Liver (tissue), 8 donors: ENCODE measurements at regions not wholly inside any gene's neighbourhood (a gene's known extent, or its start where the extent isn't known, plus 50 kb on each side); places are given as distances from the start of the nearest gene placed in this dataset.

Source experiments
- DNase-seq: peaks from one replicate; pipeline ENCODE4 v3.0.0-alpha.2; 2017; ENCODE audit warnings: low spot score
- H3K27ac ChIP-seq, 2 donors: one replicate each; pipeline ENCODE4 v1.7.0; 2013; ENCODE audit warnings: inconsistent platforms in 2 of 2, low read length in 2 of 2, control low read depth in 1 of 2, low read depth in 1 of 2, mild to moderate bottlenecking in 1 of 2
- H3K27me3 ChIP-seq, 4 donors: one replicate each; pipeline versions ENCODE4 v1.6.1 to v1.7.0; 2013; ENCODE audit warnings: low read length in 3 of 4, inconsistent platforms in 1 of 4, mild to moderate bottlenecking in 1 of 4, moderate library complexity in 1 of 4; ENCODE audit not compliant: control insufficient read depth in 4 of 4, insufficient read depth in 4 of 4
- H3K36me3 ChIP-seq, 4 donors: one replicate each; pipeline versions ENCODE4 v1.6.1 to v1.7.0; 2013; ENCODE audit warnings: low read length in 3 of 4, mild to moderate bottlenecking in 3 of 4, low read depth in 1 of 4, moderate library complexity in 1 of 4; ENCODE audit not compliant: control insufficient read depth in 4 of 4, insufficient read depth in 3 of 4
- H3K4me1 ChIP-seq, 4 donors: one replicate each; pipeline versions ENCODE4 v1.6.1 to v1.7.0; 2013; ENCODE audit warnings: low read length in 3 of 4, mild to moderate bottlenecking in 3 of 4, moderate library complexity in 1 of 4; ENCODE audit not compliant: control insufficient read depth in 4 of 4, insufficient read depth in 4 of 4
- H3K4me3 ChIP-seq, 3 donors: one replicate each; pipeline versions ENCODE4 v1.6.1 to v1.7.0; 2013; ENCODE audit warnings: low read length in 3 of 3, control low read depth in 1 of 3, low read depth in 1 of 3, mild to moderate bottlenecking in 1 of 3
- H3K9ac ChIP-seq, 2 donors: one replicate each; pipeline ENCODE4 v1.7.0; 2013; ENCODE audit warnings: low read length in 2 of 2, mild to moderate bottlenecking in 2 of 2, moderate library complexity in 2 of 2, control low read depth in 1 of 2, low read depth in 1 of 2
- H3K9me3 ChIP-seq, 4 donors: one replicate each; pipeline versions ENCODE4 v1.6.1 to v1.7.0; 2013; ENCODE audit warnings: low read length in 3 of 4; ENCODE audit not compliant: control insufficient read depth in 4 of 4
- CTCF ChIP-seq: fragments of 150-350 bp; IDR thresholded peaks from 2 replicates; pipeline ENCODE4 v1.5.1; 2017; ENCODE audit warnings: improper control_type of control experiment, low read depth, low read length; ENCODE audit not compliant: missing input control
- EGR1 ChIP-seq, 2 donors: IDR thresholded peaks; 2 replicates each; pipeline ENCODE4 v1.6.1; 2016 to 2018; ENCODE audit warnings: antibody characterized with exemption in 2 of 2, low read depth in 2 of 2
- FOXA1 ChIP-seq: IDR thresholded peaks from 2 replicates; pipeline ENCODE4 v1.6.1; 2016; ENCODE audit warnings: antibody characterized with exemption
- FOXA2 ChIP-seq: IDR thresholded peaks from 2 replicates; pipeline ENCODE4 v1.6.1; 2016; ENCODE audit warnings: antibody characterized with exemption
- GABPA ChIP-seq, 2 donors: IDR thresholded peaks in 1 of 2; conservative IDR thresholded peaks in 1 of 2; 2 replicates each; pipeline ENCODE4 v1.6.1; 2016; ENCODE audit warnings: antibody characterized with exemption in 2 of 2, mild to moderate bottlenecking in 1 of 2, moderate library complexity in 1 of 2
- HNF4A ChIP-seq, 2 donors: conservative IDR thresholded peaks; 2 replicates each; pipeline ENCODE4 v1.6.1; 2016; ENCODE audit warnings: antibody characterized with exemption in 2 of 2, mild to moderate bottlenecking in 2 of 2
- HNF4G ChIP-seq: IDR thresholded peaks from 2 replicates; pipeline ENCODE4 v1.6.1; 2016; ENCODE audit warnings: antibody characterized with exemption
- JUND ChIP-seq, 2 donors: IDR thresholded peaks; 2 replicates each; pipeline ENCODE4 v1.6.1; 2016; ENCODE audit warnings: antibody characterized with exemption in 2 of 2
- NR2F2 ChIP-seq: IDR thresholded peaks from 2 replicates; pipeline ENCODE4 v1.6.1; 2016; ENCODE audit warnings: antibody characterized with exemption
- RAD21 ChIP-seq, 2 donors: IDR thresholded peaks; 2 replicates each; pipeline ENCODE4 v1.6.1; 2016; ENCODE audit warnings: antibody characterized with exemption in 2 of 2, mild to moderate bottlenecking in 2 of 2
- REST ChIP-seq: IDR thresholded peaks from 2 replicates; pipeline ENCODE4 v1.6.1; 2016; ENCODE audit warnings: antibody characterized with exemption, mild to moderate bottlenecking
- RXRA ChIP-seq, 2 donors: IDR thresholded peaks; 2 replicates each; pipeline ENCODE4 v1.6.1; 2017 to 2018; ENCODE audit warnings: antibody characterized with exemption in 2 of 2, mild to moderate bottlenecking in 1 of 2
- TAF1 ChIP-seq: conservative IDR thresholded peaks from 2 replicates; pipeline ENCODE4 v1.6.1; 2016; ENCODE audit warnings: antibody characterized with exemption, mild to moderate bottlenecking
- YY1 ChIP-seq: IDR thresholded peaks from 2 replicates; pipeline ENCODE4 v1.6.1; 2016; ENCODE audit warnings: antibody characterized with exemption, mild to moderate bottlenecking
- ZBTB33 ChIP-seq: IDR thresholded peaks from 2 replicates; pipeline ENCODE4 v1.6.1; 2016; ENCODE audit warnings: antibody characterized with exemption
- WGBS: extraction: QIAGEN DNeasy Blood & Tissue Kit; methylation state at CpG from one replicate; pipeline ENCODE4 v1.1.7; 2013; 5-methylcytosine and 5-hydroxymethylcytosine counted together
- TF ChIP-seq, protein P1 (sequence below): IDR thresholded peaks from 2 replicates; pipeline ENCODE4 v1.6.1; 2016; ENCODE audit warnings: antibody characterized with exemption
- TF ChIP-seq, protein P2 (sequence below): IDR thresholded peaks from 2 replicates; pipeline ENCODE4 v1.6.1; 2016; ENCODE audit warnings: antibody characterized with exemption
- donor health status: healthy.
- donor health status: healthy.
- donor health status: healthy.
- donor health status: healthy.
- donor health status: healthy.

- DNase-seq: no peak
- H3K27me3 ChIP-seq: no peaks in the 10 kb centered on the region
- no peak overlapping the region for H3K4me3 ChIP-seq
- no peak for TF ChIP-seq FOXA2
- no peak for TF ChIP-seq YY1
- TF ChIP-seq REST: no peak
- no peak for TF ChIP-seq ZBTB33
- no peak for TF ChIP-seq JUND (IDR thresholded peaks at IDR 0.05)
- no peak for TF ChIP-seq HNF4G
- no peak for TF ChIP-seq RAD21 (IDR thresholded peaks at IDR 0.05)
- TF ChIP-seq HNF4A (conservative IDR thresholded peaks at IDR 0.05): no peak
- no peak for TF ChIP-seq RXRA (IDR thresholded peaks at IDR 0.05)
- TF ChIP-seq GABPA (IDR thresholded peaks at IDR 0.05 in 1 of 2, conservative IDR thresholded peaks at IDR 0.05 in 1 of 2): no peak
- TF ChIP-seq EGR1 (IDR thresholded peaks at IDR 0.05; ENCODE audit: low read depth in 2 of 2): no peak
- TF ChIP-seq NR2F2: no peak
- TF ChIP-seq, protein P1, sequence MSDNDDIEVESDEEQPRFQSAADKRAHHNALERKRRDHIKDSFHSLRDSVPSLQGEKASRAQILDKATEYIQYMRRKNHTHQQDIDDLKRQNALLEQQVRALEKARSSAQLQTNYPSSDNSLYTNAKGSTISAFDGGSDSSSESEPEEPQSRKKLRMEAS: no peak
- no peak for TF ChIP-seq FOXA1
- WGBS: 58% methylated on average over 6 of the region's 6 CpGs
- H3K27ac ChIP-seq: no peak overlapping the region
- no peaks in the 10 kb centered on the region for H3K9me3 ChIP-seq
- no peaks in the 10 kb centered on the region for H3K4me1 ChIP-seq
- no peaks in the 10 kb centered on the region for H3K36me3 ChIP-seq
- H3K9ac ChIP-seq: no peak overlapping the region
These were observed 189.7 kb upstream of the JAG1 start for GRCh38 chr20:10863337-10864060.

GRCh38 chr20:10864076-10864672, 190.4 kb upstream of the JAG1 start:
- 46% methylated on average over 8 of the region's 8 CpGs for WGBS
- H3K4me1 ChIP-seq: no peaks in the 10 kb centered on the region
- DNase-seq: no peak
- no peaks in the 10 kb centered on the region for H3K9me3 ChIP-seq
- TF ChIP-seq, protein P2, sequence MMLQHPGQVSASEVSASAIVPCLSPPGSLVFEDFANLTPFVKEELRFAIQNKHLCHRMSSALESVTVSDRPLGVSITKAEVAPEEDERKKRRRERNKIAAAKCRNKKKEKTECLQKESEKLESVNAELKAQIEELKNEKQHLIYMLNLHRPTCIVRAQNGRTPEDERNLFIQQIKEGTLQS: no peak
- TF ChIP-seq TAF1 (no peak), NR2F2 (no peak), FOXA2 (no peak), CTCF (no peak), HNF4G (no peak), RXRA (IDR thresholded peaks at IDR 0.05) (no peak), HNF4A (conservative IDR thresholded peaks at IDR 0.05) (no peak), YY1 (no peak), GABPA (IDR thresholded peaks at IDR 0.05 in 1 of 2, conservative IDR thresholded peaks at IDR 0.05 in 1 of 2) (no peak), REST (no peak), RAD21 (IDR thresholded peaks at IDR 0.05) (no peak)
- TF ChIP-seq, protein P1: no peak
- no peak overlapping the region for H3K4me3 ChIP-seq
- no peak overlapping the region for H3K9ac ChIP-seq
- H3K36me3 ChIP-seq: no peaks in the 10 kb centered on the region
- H3K27ac ChIP-seq: no peak overlapping the region
- no peaks in the 10 kb centered on the region for H3K27me3 ChIP-seq
